H9 (cell line): ENCODE measurements at regions not wholly inside any gene's neighbourhood (a gene's known extent, or its start where the extent isn't known, plus 50 kb on each side); places are given as distances from the start of the nearest gene placed in this dataset.

ENCODE experiments used
- DNase-seq: peaks from one replicate; pipeline ENCODE4 v3.0.0-alpha.2; 2017
- H2AFZ ChIP-seq: one replicate; pipeline ENCODE4 v1.6.1; 2013; ENCODE audit warnings: mild to moderate bottlenecking, low read length, control low read depth, moderate library complexity
- H2AK5ac ChIP-seq: 2 replicates; pipeline ENCODE4 v1.6.1; 2013; ENCODE audit warnings: low read length, control low read depth, mixed read lengths; ENCODE audit not compliant: insufficient read length
- H2BK120ac ChIP-seq: one replicate; pipeline ENCODE4 v1.6.1; 2013; ENCODE audit warnings: low read depth, mild to moderate bottlenecking, low read length, control low read depth, inconsistent platforms; ENCODE audit not compliant: poor library complexity, severe bottlenecking
- H2BK12ac ChIP-seq: 2 replicates; pipeline ENCODE4 v1.6.1; 2013; ENCODE audit warnings: low read length, control low read depth, mixed read lengths, low read depth; ENCODE audit not compliant: insufficient read length
- H2BK15ac ChIP-seq: 2 replicates; pipeline ENCODE4 v1.6.1; 2013; ENCODE audit warnings: low read depth, low read length, control low read depth
- H2BK20ac ChIP-seq: one replicate; pipeline ENCODE4 v1.6.1; 2013; ENCODE audit warnings: low read depth, mild to moderate bottlenecking, low read length, control low read depth, inconsistent platforms; ENCODE audit not compliant: poor library complexity, severe bottlenecking
- H2BK5ac ChIP-seq: 2 replicates; pipeline ENCODE4 v1.6.1; 2013; ENCODE audit warnings: low read length, control low read depth, mixed read lengths; ENCODE audit not compliant: insufficient read length
- H3K14ac ChIP-seq: 2 replicates; pipeline ENCODE4 v1.6.1; 2013; ENCODE audit warnings: low read length, control low read depth; ENCODE audit not compliant: insufficient read depth
- H3K18ac ChIP-seq: 2 replicates; pipeline ENCODE4 v1.6.1; 2013; ENCODE audit warnings: low read depth, mild to moderate bottlenecking, mixed read lengths, low read length, control low read depth; ENCODE audit not compliant: insufficient read length
- H3K23ac ChIP-seq: 2 replicates; pipeline ENCODE4 v1.6.1; 2013; ENCODE audit warnings: low read length, control low read depth, mixed read lengths, low read depth; ENCODE audit not compliant: insufficient read length
- H3K23me2 ChIP-seq: 2 replicates; pipeline ENCODE4 v1.6.1; 2013; ENCODE audit warnings: low read depth, mild to moderate bottlenecking, mixed read lengths, low read length, control low read depth; ENCODE audit not compliant: insufficient read length, poor library complexity, severe bottlenecking
- H3K27ac ChIP-seq: 2 replicates; pipeline ENCODE4 v1.5.1; 2013; ENCODE audit warnings: low read length, control low read depth, mixed read lengths, low read depth; ENCODE audit not compliant: insufficient read length
- H3K27me3 ChIP-seq: 2 replicates; pipeline ENCODE4 v1.6.1; 2013; ENCODE audit warnings: low read length, control low read depth, inconsistent platforms; ENCODE audit not compliant: insufficient read depth
- H3K4ac ChIP-seq: 2 replicates; pipeline ENCODE4 v1.6.1; 2013; ENCODE audit warnings: low read depth, mild to moderate bottlenecking, control low read depth, inconsistent platforms, low read length, moderate library complexity
- H3K4me1 ChIP-seq: 2 replicates; pipeline ENCODE4 v1.6.1; 2013; ENCODE audit warnings: low read length, control low read depth, inconsistent platforms; ENCODE audit not compliant: insufficient read depth
- H3K4me2 ChIP-seq: 2 replicates; pipeline ENCODE4 v1.6.1; 2013; ENCODE audit warnings: low read length, control low read depth, mixed read lengths; ENCODE audit not compliant: insufficient read length, insufficient read depth
- H3K56ac ChIP-seq: 2 replicates; pipeline ENCODE4 v1.6.1; 2013; ENCODE audit warnings: low read depth, mild to moderate bottlenecking, mixed read lengths, low read length, control low read depth; ENCODE audit not compliant: insufficient read length
- H3K79me1 ChIP-seq: 2 replicates; pipeline ENCODE4 v1.6.1; 2013; ENCODE audit warnings: low read depth, mild to moderate bottlenecking, moderate library complexity, low read length, control low read depth, inconsistent platforms; ENCODE audit not compliant: insufficient read depth, poor library complexity, severe bottlenecking
- H3K79me2 ChIP-seq: 2 replicates; pipeline ENCODE4 v1.6.1; 2013; ENCODE audit warnings: low read length, control low read depth, inconsistent platforms; ENCODE audit not compliant: insufficient read depth
- H3K9ac ChIP-seq: 2 replicates; pipeline ENCODE4 v1.6.1; 2013; ENCODE audit warnings: low read length, control low read depth, mixed read lengths; ENCODE audit not compliant: insufficient read length; ENCODE audit errors: extremely low read depth
- H3K9me3 ChIP-seq: one replicate; pipeline ENCODE4 v1.6.1; 2013; ENCODE audit warnings: low read depth, low read length, inconsistent platforms; ENCODE audit not compliant: control insufficient read depth
- H3T11ph ChIP-seq: one replicate; pipeline ENCODE4 v1.6.1; 2013; ENCODE audit warnings: mild to moderate bottlenecking, low read length, control low read depth, inconsistent platforms
- H4K20me1 ChIP-seq: one replicate; pipeline ENCODE4 v1.6.1; 2013; ENCODE audit not compliant: control insufficient read depth, insufficient read length, insufficient read depth
- H4K5ac ChIP-seq: 2 replicates; pipeline ENCODE4 v1.6.1; 2013; ENCODE audit warnings: low read depth, mild to moderate bottlenecking, mixed read lengths, low read length, control low read depth; ENCODE audit not compliant: insufficient read length
- H4K8ac ChIP-seq: replicated peaks from 2 replicates; pipeline ENCODE4 v1.6.1; 2013; ENCODE audit warnings: low read length, control low read depth, mixed read lengths, low read depth; ENCODE audit not compliant: insufficient read length
- H4K91ac ChIP-seq: 2 replicates; pipeline ENCODE4 v1.6.1; 2013; ENCODE audit warnings: low read depth, mild to moderate bottlenecking, moderate library complexity, mixed read lengths, low read length, control low read depth; ENCODE audit not compliant: insufficient read length
- H3K27ac Mint-ChIP-seq, 3 experiments: 2 replicates in 2 of 3; 3 replicates in 1 of 3; pipeline ENCODE4 v1.8.0; 2020 to 2021; ENCODE audit warnings: mixed read lengths in 3 of 3, mild to moderate bottlenecking in 1 of 3, moderate library complexity in 1 of 3
- H3K27me3 Mint-ChIP-seq: 2 replicates; pipeline ENCODE4 v1.8.0; 2021; ENCODE audit warnings: low read depth, mild to moderate bottlenecking, moderate library complexity, mixed read lengths
- H3K36me3 Mint-ChIP-seq, 3 experiments: 2 replicates in 2 of 3; 3 replicates in 1 of 3; pipeline ENCODE4 v1.8.0; 2020 to 2021; ENCODE audit warnings: low read depth in 3 of 3, mixed read lengths in 3 of 3; ENCODE audit not compliant: insufficient read depth in 1 of 3
- H3K4me1 Mint-ChIP-seq, 2 experiments: 2 replicates each; pipeline ENCODE4 v1.8.0; 2020; ENCODE audit warnings: mixed read lengths in 2 of 2
- H3K4me3 Mint-ChIP-seq, 2 experiments: 2 replicates in 1 of 2; 3 replicates in 1 of 2; pipeline ENCODE4 v1.8.0; 2020 to 2021; ENCODE audit warnings: mild to moderate bottlenecking in 2 of 2, mixed read lengths in 2 of 2, moderate library complexity in 1 of 2
- H3K9me3 Mint-ChIP-seq, 2 experiments: 2 replicates in 1 of 2; 3 replicates in 1 of 2; pipeline ENCODE4 v1.8.0; 2020; ENCODE audit warnings: mild to moderate bottlenecking in 2 of 2, mixed read lengths in 2 of 2, moderate library complexity in 1 of 2
- CTCF ChIP-seq: fragments of 200-600 bp; sonication (generic); conservative IDR thresholded peaks from 3 replicates; pipeline ENCODE4 v1.8.0; 2021; ENCODE audit warnings: antibody characterized with exemption, mild to moderate bottlenecking
- WGBS: extraction: QIAGEN DNeasy Blood & Tissue Kit; methylation state at CpG from one replicate; pipeline ENCODE4 v1.1.7; 2013; ENCODE audit warnings: missing lambda C conversion rate, low lambda C conversion rate, mixed read lengths; ENCODE audit not compliant: insufficient read length; ENCODE audit errors: extremely low coverage; 5-methylcytosine and 5-hydroxymethylcytosine counted together

- Histone ChIP-seq H3K79me1 (no peaks in the 10 kb centered on the region), H3K4me2 (no peak overlapping the region), H2BK20ac (no peak overlapping the region), H3K4me1 (no peaks in the 10 kb centered on the region), H3K23me2 (no peaks in the 10 kb centered on the region), H3K23ac (no peak overlapping the region), H3K27me3 (no peaks in the 10 kb centered on the region), H2AK5ac (no peak overlapping the region), H4K20me1 (no peaks in the 10 kb centered on the region), H3T11ph (no peak overlapping the region), H3K4ac (no peak overlapping the region), H3K56ac (no peak overlapping the region), H2BK15ac (no peak overlapping the region), H3K14ac (no peak overlapping the region), H2BK120ac (no peak overlapping the region), H3K79me2 (no peaks in the 10 kb centered on the region), H2AFZ (no peak overlapping the region), H3K9me3 (no peaks in the 10 kb centered on the region), H3K18ac (no peak overlapping the region), H2BK12ac (no peak overlapping the region), H4K91ac (no peak overlapping the region), H2BK5ac (no peak overlapping the region), H3K27ac (no peak overlapping the region), H4K5ac (no peak overlapping the region), H4K8ac (no peak overlapping the region), H3K9ac (no peak overlapping the region)
- Mint-ChIP-seq H3K4me1 (no peaks in the 10 kb centered on the region), H3K27me3 (no peaks in the 10 kb centered on the region), H3K27ac (no peak overlapping the region), H3K36me3 (no peaks in the 10 kb centered on the region), H3K9me3 (peaks cover 0 to 7% of the 10 kb centered on the region in 2 experiments; a peak in 2 of 5 replicates), H3K4me3 (no peak overlapping the region)
- no peak for TF ChIP-seq CTCF
- WGBS = no CpG with 5 or more reads among the region's 4 CpGs
- DNase-seq = no peak
Measured at GRCh38 chr5:129345213-129345924, 114.7 kb upstream of the ADAMTS19 start.
